ENCODE measurements at regions not wholly inside any gene's neighbourhood (a gene's known extent, or its start where the extent isn't known, plus 50 kb on each side); places are given as distances from the start of the nearest gene placed in this dataset.
A peak's percentile ranks its signal among the peaks of the same experiment; 100 is the strongest.

- no peak overlapping the region for H3K27ac ChIP-seq
- H3K27me3 ChIP-seq = no peaks in the 10 kb centered on the region
- no peaks in the 10 kb centered on the region for H3K36me3 ChIP-seq
- peaks cover 0 to under 1% (median 0%) of the 10 kb centered on the region in 4 donors for H3K9me3 ChIP-seq
- no peaks in the 10 kb centered on the region for H3K4me1 ChIP-seq
- H3K4me3 ChIP-seq = no peak overlapping the region
- TF ChIP-seq EP300 (IDR thresholded peaks at IDR 0.05) (no peak), POLR2A (IDR thresholded peaks at IDR 0.05) (no peak), POLR2AphosphoS5 (IDR thresholded peaks at IDR 0.05) (no peak)
- DNase-seq = peak in 1 of 2 donors; percentile 26
- intact Hi-C loops (cut with DNase I; ENCODE audit: low total_unique reads) = no loop called here
- WGBS, 5 donors = 64 to 80% (median 65%) methylated on average over 4 of the region's 4 CpGs
Observed at GRCh38 chr5:158435161-158435616, 576.2 kb upstream of the CLINT1 start.

GRCh38 chr5:158434749-158435148 is 575.8 kb upstream of the CLINT1 start:
- Histone ChIP-seq H3K36me3 (no peaks in the 10 kb centered on the region), H3K27ac (no peak overlapping the region), H3K4me1 (no peaks in the 10 kb centered on the region), H3K4me3 (no peak overlapping the region), H3K9me3 (peaks cover 0 to 5% (median 0%) of the 10 kb centered on the region in 4 donors), H3K27me3 (no peaks in the 10 kb centered on the region)
- intact Hi-C loops (cut with DNase I; ENCODE audit: low total_unique reads) = no loop called here
- no peak for TF ChIP-seq POLR2AphosphoS5 (IDR thresholded peaks at IDR 0.05)
- no peak for TF ChIP-seq CTCF (IDR thresholded peaks at IDR 0.05)
- TF ChIP-seq EP300 (IDR thresholded peaks at IDR 0.05) = no peak
- TF ChIP-seq POLR2A (IDR thresholded peaks at IDR 0.05) = no peak
- 24 to 43% (median 38%) methylated on average over 2 of the region's 2 CpGs for WGBS, 5 donors
- no peak for DNase-seq

GRCh38 chr5:158433634-158434033 is 574.7 kb upstream of the CLINT1 start:
- peaks cover 0 to 5% (median 0%) of the 10 kb centered on the region in 4 donors for H3K9me3 ChIP-seq
- intact Hi-C loops (cut with DNase I; ENCODE audit: low total_unique reads) = no loop called here
- H3K36me3 ChIP-seq = no peaks in the 10 kb centered on the region
- H3K4me3 ChIP-seq = no peak overlapping the region
- no peaks in the 10 kb centered on the region for H3K4me1 ChIP-seq
- no peak for DNase-seq
- H3K27me3 ChIP-seq = no peaks in the 10 kb centered on the region
- no peak overlapping the region for H3K27ac ChIP-seq
- 56 to 70% (median 62%) methylated on average over 1 of the region's 1 CpG for WGBS, 5 donors
- TF ChIP-seq POLR2AphosphoS5 (IDR thresholded peaks at IDR 0.05) = no peak
- TF ChIP-seq EP300 (IDR thresholded peaks at IDR 0.05) = no peak
- TF ChIP-seq POLR2A (IDR thresholded peaks at IDR 0.05) = no peak
- no peak for TF ChIP-seq CTCF (IDR thresholded peaks at IDR 0.05)

- Histone ChIP-seq H3K4me3 (no peak overlapping the region), H3K4me1 (no peaks in the 10 kb centered on the region), H3K36me3 (no peaks in the 10 kb centered on the region), H3K27me3 (no peaks in the 10 kb centered on the region), H3K27ac (peak overlapping the region in 2 of 5 donors; percentile 49 to 57), H3K9me3 (peaks cover 0 to 5% (median 0%) of the 10 kb centered on the region in 4 donors)
- peak in 1 of 2 donors; percentile 74 for DNase-seq
- TF ChIP-seq EP300 (IDR thresholded peaks at IDR 0.05) (no peak), POLR2AphosphoS5 (IDR thresholded peaks at IDR 0.05) (no peak), POLR2A (IDR thresholded peaks at IDR 0.05) (no peak), CTCF (IDR thresholded peaks at IDR 0.05) (no peak)
- 50 to 93% (median 83%) methylated on average over 1 of the region's 1 CpG for WGBS, 5 donors
- intact Hi-C loops (cut with DNase I; ENCODE audit: low total_unique reads) = no loop called here
Observed at GRCh38 chr5:158431369-158432029, 572.6 kb upstream of the CLINT1 start.

- Histone ChIP-seq H3K9me3 (peaks cover 0 to 5% (median 0%) of the 10 kb centered on the region in 4 donors), H3K27me3 (no peaks in the 10 kb centered on the region), H3K36me3 (no peaks in the 10 kb centered on the region), H3K27ac (peak overlapping the region in 1 of 5 donors; percentile 52), H3K4me3 (no peak overlapping the region), H3K4me1 (no peaks in the 10 kb centered on the region)
- no peak for TF ChIP-seq CTCF (IDR thresholded peaks at IDR 0.05)
- TF ChIP-seq EP300 (IDR thresholded peaks at IDR 0.05) = no peak
- intact Hi-C loops (cut with DNase I; ENCODE audit: low total_unique reads) = no loop called here
- no peak for DNase-seq
- 91 to 95% (median 94%) methylated on average over 2 of the region's 2 CpGs for WGBS, 5 donors
Observed at GRCh38 chr5:158430798-158431167, 571.8 kb upstream of the CLINT1 start.
